Embryonic facial prominence (tissue), 1 donor: ENCODE measurements at regions not wholly inside any gene's neighbourhood (a gene's known extent, or its start where the extent isn't known, plus 50 kb on each side); places are given as distances from the start of the nearest gene placed in this dataset.
"Not testable (repeated sequence)": the region's sequence is repeated elsewhere in the genome, so short reads cannot be mapped to it uniquely, and the experiment has no call there.

Source experiments
- DNase-seq: peaks from one replicate; pipeline ENCODE4 v3.0.0-alpha.2; 2016; ENCODE audit errors: extremely low spot score

DNA sequence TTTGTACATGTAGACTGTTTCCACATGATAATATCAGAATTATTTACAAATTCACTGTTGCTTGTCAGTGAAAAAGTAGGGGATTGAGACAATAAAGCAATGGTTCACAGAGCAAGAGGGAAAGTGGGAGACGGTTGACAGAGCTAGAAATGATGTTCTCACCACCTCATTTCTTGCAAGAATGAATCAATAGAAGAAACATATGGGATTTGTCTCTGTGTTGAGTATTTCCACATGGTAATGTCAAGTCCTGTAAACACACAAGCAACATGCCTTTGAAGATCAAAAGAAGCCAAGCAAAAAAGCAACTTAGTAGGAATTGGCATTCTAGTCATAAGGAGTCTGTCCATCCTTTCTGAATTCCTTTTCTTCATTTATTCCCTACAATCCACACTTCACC, 1806.6 kb upstream of the AGA start:
- DNase-seq = no peak

- no peak for DNase-seq
Measured at GRCh38 chr4:179268791-179269190, 1826.6 kb upstream of the AGA start.

GRCh38 chr4:179272282-179272681, 1830.0 kb upstream of the AGA start:
- no peak for DNase-seq

- no peak for DNase-seq
Measured at GRCh38 chr4:179278647-179279046, 1836.4 kb upstream of the AGA start.

- no peak for DNase-seq
Measured at GRCh38 chr4:179285696-179286095, 1843.5 kb upstream of the AGA start.

DNA sequence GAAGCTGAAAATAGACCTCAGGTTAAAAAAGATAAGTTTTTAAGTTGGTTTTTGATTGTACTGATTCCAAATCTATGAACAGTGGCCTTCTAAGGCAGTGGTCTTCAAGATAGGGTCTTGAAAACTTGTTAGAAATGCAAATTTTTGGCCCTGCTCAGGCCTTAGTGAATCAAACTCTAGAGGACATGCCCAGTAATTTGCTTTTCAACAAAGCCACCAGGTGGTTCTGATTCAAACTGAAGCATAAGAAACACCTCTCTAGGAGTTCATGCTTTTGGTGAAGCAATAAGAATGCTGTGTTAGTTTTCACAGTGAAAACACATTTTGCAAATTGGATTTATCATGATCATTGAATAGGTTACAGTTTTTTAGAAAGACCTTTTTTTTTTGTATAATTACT, 1849.4 kb upstream of the AGA start:
- DNase-seq = no peak

DNA sequence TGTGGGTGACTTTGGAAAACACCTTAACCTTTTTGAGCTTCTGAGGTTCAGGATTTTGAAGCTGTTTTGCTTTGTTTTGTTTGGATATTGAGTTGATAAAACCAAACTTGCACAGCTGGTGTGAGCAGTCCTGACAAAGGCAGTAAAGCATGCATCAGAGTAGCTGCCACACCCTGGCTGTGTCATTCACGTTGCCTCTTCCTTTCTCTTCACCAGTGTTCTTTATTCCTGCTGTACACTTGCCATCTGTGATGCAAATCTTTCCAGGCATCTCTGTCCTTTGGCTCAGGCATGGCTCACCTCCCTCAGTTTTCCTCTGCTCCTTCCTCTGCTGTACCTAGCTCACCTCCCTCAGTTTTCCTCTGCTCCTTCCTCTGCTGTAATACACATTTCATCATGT, 1850.2 kb upstream of the AGA start:
- no peak for DNase-seq

GRCh38 chr4:179307297-179308136, 1865.3 kb upstream of the AGA start:
- no peak for DNase-seq

DNA sequence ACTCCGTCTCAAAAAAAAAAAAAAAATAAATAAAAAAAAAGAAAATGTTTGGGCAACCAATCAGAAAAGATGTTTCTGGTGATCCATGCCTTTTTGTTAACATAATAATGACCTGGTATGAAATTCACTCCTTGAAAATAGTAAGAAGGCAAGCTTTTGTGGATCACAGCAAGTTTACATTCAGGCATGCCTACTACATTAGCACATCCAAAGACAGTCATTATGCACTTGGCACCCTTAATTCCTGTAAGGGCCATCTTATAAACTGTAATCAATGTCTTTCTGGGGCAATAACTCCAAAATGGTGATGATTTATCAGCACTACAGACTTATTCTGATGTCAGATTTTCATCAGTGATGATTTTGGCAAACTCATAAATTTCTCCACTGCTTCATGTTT, 1871.6 kb upstream of the AGA start:
- DNase-seq = no peak

DNA sequence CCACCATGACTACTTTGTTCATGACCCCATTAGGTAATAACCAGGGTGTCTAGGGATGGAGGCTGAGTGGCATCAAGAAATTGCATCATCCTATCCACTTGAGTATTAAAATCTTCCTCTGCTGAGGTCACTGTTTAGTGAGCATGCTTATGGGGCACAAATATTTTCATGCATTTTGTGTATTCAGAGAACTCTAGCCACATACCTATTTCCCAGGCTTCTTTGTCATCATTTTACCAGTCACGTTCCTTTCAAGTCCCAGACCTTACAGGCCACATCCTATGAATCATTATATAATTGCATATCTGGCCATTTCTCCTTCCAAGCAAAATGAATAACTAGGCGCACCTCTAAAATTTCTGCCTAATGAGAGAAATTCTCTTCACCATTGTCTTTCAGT, 1882.9 kb upstream of the AGA start:
- no peak for DNase-seq

DNA sequence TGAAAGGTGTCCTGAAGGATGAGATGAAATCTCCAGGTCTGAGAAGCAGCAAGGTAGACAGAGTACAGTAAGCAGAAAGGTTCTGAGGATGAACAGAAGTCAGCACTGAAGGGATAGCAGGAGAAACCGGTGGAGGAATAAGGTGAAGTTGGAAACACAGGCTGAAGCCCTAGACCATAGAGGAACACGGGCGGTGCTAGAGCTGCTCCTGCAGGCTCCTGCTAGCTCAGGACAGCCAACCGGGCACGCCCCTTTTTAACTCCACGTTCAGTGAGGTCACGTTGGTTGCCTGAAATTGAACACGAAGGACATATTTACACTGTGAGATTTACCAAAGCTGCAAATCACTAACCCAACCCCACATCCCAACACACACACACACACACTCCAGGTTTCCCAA, 1886.4 kb upstream of the AGA start:
- no peak for DNase-seq

DNA sequence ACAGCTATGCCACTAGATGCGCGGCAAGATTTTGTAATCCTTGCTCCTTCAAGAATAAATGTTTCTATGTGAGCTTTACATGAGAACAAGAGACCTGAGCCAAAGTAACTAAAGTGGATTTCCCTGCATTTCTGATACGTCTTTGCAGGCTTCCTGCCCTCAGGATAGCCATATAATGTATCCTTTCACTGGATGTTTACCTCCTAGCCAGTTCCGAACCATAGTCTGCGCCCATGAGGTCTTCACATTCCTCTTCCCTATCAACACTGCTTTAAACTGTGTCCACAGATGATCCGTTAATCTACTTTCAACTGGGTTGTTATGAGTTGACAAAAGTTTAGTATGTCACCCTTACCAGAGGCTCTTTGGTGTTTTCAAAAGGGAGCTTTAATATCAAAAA, 1889.1 kb upstream of the AGA start:
- DNase-seq = no peak

DNA sequence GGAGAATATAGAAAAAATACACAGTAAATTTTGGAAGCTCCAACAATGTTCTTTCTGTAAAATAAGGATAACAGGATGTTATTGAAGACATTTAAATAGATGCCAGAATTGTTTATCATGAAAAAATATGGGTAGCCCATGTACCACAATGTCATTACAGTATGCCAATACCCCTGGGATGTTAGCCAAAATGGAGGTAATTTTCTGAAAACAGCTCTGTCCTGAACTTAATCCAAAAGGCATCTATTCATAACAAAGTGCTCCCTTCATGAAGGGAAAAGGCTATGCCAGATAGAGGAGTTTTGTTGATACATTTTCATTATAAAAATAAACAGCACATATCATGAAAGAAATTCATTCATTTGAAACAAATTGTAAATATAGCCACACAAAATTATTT, 1902.6 kb upstream of the AGA start:
- DNase-seq = no peak

GRCh38 chr4:179352221-179352620, 1910.0 kb upstream of the AGA start:
- no peak for DNase-seq

DNA sequence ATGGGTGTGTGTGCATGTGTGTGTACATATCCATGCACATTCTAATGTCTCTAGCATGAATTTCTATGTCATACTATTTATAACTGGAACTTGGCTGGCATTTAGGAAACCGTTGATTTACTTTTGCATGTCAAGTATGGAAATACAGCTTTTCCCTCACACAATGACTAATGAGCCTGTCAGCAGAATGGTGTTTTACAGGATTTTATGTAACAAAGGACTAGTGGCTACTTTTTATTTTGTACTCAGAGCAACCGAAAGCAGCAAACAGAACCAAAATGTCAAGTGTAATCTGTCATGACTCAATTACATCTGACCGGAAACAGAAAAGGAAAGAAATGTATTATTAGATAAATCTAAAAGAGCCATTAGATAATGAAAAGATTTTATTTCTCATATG, 1911.5 kb upstream of the AGA start:
- DNase-seq = no peak

DNA sequence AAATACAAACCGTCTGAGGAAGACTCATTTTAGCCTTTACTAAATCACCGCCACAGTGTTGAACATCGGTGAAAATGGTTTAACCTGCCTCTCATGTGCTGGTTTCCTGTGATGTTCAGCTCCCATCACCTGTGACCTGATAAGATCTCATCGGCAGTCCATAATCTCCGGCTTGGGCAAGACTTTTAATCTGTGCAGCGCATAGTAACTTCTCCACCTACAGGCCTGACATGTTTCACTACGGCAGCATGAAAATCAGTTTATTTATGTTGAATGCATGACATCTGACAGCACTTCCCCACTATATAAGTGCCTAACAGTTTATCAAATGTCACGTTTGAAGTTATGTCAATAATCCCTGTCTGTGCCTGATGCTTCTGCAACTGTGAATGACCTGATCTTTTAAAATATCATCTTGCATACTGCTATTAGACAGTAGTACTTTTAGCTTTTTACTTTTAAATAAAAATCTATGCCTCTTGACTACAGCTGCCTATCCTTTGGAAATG, 1919.8 kb upstream of the AGA start:
- no peak for DNase-seq

GRCh38 chr4:179365932-179366331, 1923.7 kb upstream of the AGA start:
- not testable (repeated sequence) for DNase-seq

DNA sequence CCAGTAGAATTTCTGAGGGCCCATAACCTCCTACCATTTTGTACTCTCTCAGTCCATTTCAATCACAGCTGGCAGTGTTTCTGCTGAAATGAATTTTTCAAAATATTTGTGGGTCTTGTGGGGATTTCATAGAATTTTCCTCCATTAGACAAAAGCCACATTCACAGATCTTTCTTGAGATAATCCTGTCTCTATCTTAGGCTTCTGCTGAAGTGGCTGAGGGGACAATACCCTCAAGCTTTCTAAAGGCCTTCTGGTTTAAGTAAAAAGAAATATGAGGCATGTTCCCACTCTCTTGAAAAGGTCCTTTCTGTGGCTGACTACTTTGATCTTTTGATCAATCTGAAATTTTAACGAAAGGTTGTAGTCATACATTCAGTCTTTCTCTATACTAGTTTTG, 1930.0 kb upstream of the AGA start:
- no peak for DNase-seq

GRCh38 chr4:179372746-179373145, 1930.5 kb upstream of the AGA start:
- DNase-seq = no peak

DNA sequence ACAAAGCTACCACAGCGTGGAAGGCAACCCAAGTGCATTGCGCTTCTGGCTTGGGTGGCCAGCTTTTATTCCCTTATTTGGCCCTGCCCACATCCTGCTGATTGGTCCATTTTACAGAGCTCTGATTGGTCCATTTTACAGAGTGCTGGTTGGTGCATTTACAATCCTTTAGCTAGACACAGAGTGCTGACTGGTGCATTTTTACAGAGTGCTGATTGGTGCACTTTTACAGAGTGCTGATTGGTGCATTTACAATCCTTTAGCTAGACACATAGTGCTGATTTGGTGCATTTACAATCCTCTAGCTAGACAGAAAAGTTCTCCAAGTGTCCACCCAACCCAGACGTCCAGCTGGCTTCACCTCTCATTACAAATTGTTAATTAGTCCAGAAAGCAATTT, 1936.6 kb upstream of the AGA start:
- DNase-seq = not testable (repeated sequence)

DNA sequence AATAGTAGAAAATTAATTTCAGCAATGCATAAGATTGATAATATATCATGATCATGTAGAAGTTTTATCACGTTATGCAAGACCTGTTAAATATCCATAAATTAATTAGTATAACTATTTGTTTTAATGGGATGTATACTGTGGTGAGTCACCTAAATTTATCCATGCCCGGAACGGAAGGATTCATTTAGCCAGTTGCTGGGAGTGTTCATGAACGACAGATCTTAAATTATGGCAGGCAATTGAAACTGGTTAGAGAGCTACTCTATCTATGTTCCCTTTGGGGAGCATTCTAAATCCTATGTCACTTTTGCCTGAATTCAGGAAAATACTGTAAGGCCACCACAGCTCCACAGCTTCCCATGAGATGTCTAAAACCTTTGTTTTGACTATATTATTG, 1950.5 kb upstream of the AGA start:
- no peak for DNase-seq

GRCh38 chr4:179398414-179398813, 1956.2 kb upstream of the AGA start:
- no peak for DNase-seq

DNA sequence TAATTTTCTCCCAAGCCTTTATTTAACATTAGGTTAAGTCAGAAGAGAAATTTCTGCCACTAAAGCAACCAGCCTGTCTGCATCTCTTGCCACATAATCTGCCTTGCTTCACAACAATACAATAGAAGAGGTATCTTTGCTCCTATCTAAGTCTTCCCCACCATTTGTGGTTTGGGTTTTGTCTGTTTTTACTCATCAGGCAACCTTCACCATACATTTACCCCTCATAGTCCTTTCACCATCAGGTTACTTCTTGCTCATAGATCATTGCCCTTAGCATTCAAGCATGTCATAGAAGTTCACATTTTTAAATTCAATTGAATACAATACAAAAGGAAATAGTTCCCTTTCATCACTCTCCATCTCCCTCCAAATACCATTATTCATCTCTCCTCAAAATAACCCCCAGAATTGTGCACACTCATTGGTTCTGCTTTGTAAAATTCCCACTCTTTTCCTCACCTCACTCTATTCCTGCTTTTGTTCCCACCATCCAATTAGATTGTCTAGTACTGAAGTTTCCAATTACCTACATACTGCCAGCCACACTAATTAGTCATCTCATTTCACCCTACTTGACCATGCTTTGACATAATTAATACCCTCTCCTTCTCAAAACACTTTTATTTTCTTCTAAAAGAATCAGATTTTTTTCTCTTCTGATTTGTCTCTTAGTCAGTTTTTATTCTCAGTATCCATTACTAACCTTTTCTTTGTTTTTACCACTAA, 1957.0 kb upstream of the AGA start:
- DNase-seq = no peak
